ENCODE measurements at regions not wholly inside any gene's neighbourhood (a gene's known extent, or its start where the extent isn't known, plus 50 kb on each side); places are given as distances from the start of the nearest gene placed in this dataset.

GRCh38 chr7:85480666-85481065, 293.8 kb upstream of the SEMA3D start (continued):
- no peak for TF ChIP-seq SIN3A (IDR thresholded peaks at IDR 0.05; ENCODE audit: low read depth)
- TF ChIP-seq JUND (IDR thresholded peaks at IDR 0.05): no peak
- no peak for TF ChIP-seq CEBPB (IDR thresholded peaks at IDR 0.05; ENCODE audit: low read depth)
- no peak for TF ChIP-seq EZH2 (IDR thresholded peaks at IDR 0.05)
- no peak for TF ChIP-seq POLR2A (IDR thresholded peaks at IDR 0.05; ENCODE audit: borderline replicate concordance, extremely low read depth, insufficient read depth, insufficient read length)
- no peak for TF ChIP-seq POLR2AphosphoS5 (IDR thresholded peaks at IDR 0.05; ENCODE audit: low read depth, low read length)

- H2AFZ ChIP-seq (ENCODE audit: low read depth, low read length, poor library complexity, severe bottlenecking): no peak overlapping the region
- no peaks in the 10 kb centered on the region for H3K9me3 ChIP-seq (ENCODE audit: control insufficient read depth in 1 of 2, insufficient read depth in 1 of 2, low read depth in 1 of 2, low read length in 2 of 2)
- ATAC-seq (no peak), DNase-seq (ENCODE audit: low read depth, low spot score) (no peak)
- H4K20me1 ChIP-seq (ENCODE audit: insufficient read depth): no peaks in the 10 kb centered on the region
- H3K4me2 ChIP-seq (ENCODE audit: low read length): no peak overlapping the region
- no peaks in the 10 kb centered on the region for H3K4me1 ChIP-seq (ENCODE audit: control insufficient read depth in 1 of 2, insufficient read depth in 2 of 2, low read length in 2 of 2)
- no peaks in the 10 kb centered on the region for H3K36me3 ChIP-seq (ENCODE audit: control insufficient read depth in 1 of 2, insufficient read depth in 2 of 2, low read length in 2 of 2)
- H3K4me3 ChIP-seq (replicated peaks in 1 of 2; ENCODE audit: low read depth in 1 of 2, low read length in 2 of 2): no peak overlapping the region
- no peak overlapping the region for H3K9ac ChIP-seq (ENCODE audit: low read length)
- no peaks in the 10 kb centered on the region for H3K27me3 ChIP-seq (ENCODE audit: insufficient read depth, low read length)
- H3K9me2 ChIP-seq (ENCODE audit: insufficient read depth): no peaks in the 10 kb centered on the region
- no peaks in the 10 kb centered on the region for H3K79me2 ChIP-seq (ENCODE audit: insufficient read depth, low read length)
- TF ChIP-seq POLR2A (IDR thresholded peaks at IDR 0.05; ENCODE audit: borderline replicate concordance, extremely low read depth, insufficient read depth, insufficient read length) (no peak), SIN3A (IDR thresholded peaks at IDR 0.05; ENCODE audit: low read depth) (no peak), FOSL1 (IDR thresholded peaks at IDR 0.05; ENCODE audit: low read depth) (no peak), POLR2AphosphoS5 (IDR thresholded peaks at IDR 0.05; ENCODE audit: low read depth, low read length) (no peak)
- intact Hi-C loops (cut with micrococcal nuclease): no loop called here
- CTCF ChIA-PET: no interaction called here
- no peak overlapping the region for H3K27ac ChIP-seq (ENCODE audit: low read depth, low read length)
- RAD21 ChIA-PET (ENCODE audit: low non-redundant PET in 1 of 2, low total read pairs in 2 of 2, uncharacterized antibody in 2 of 2, unreplicated experiment in 2 of 2): no interaction called here
- POLR2A ChIA-PET: interaction anchor here (0.7 kb wide), 1 partner anchor 184 kb away, joined by 4 read pairs; no protein-coding TSS in a partner anchor
- BruUV-seq (replicated peaks): no TSS peak
These were observed 293.2 kb upstream of the SEMA3D start for GRCh38 chr7:85479918-85480643.

DNA sequence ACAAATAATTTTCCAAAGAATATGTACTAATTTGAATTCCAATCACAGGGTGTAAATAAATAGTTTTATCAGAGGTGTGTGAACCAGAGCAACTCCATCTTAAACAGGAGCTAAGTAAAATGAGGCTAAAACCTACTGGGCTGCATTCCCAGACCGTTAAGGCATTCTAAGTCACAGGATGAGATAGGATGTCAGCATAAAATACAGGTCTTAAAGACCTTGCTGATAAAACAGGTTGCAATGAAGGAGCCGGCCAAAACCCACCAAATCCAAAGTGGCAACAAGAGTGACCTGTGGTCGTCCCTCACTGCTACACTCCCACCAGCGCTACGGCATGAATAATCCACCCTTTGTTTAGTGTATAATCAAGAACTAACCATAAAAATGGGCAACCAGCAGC, 291.7 kb upstream of the SEMA3D start:
- ATAC-seq (no peak), DNase-seq (ENCODE audit: low read depth, low spot score) (no peak)
- intact Hi-C loops (cut with micrococcal nuclease): no loop called here
- no peaks in the 10 kb centered on the region for H3K27me3 ChIP-seq (ENCODE audit: insufficient read depth, low read length)
- BruUV-seq (replicated peaks): no TSS peak
- H3K27ac ChIP-seq (ENCODE audit: low read depth, low read length): no peak overlapping the region
- H2AFZ ChIP-seq (ENCODE audit: low read depth, low read length, poor library complexity, severe bottlenecking): no peak overlapping the region
- no peak overlapping the region for H3K4me3 ChIP-seq (replicated peaks in 1 of 2; ENCODE audit: low read depth in 1 of 2, low read length in 2 of 2)
- H3K4me1 ChIP-seq (ENCODE audit: control insufficient read depth in 1 of 2, insufficient read depth in 2 of 2, low read length in 2 of 2): no peaks in the 10 kb centered on the region
- H3K4me2 ChIP-seq (ENCODE audit: low read length): no peak overlapping the region
- RAD21 ChIA-PET (ENCODE audit: low non-redundant PET in 1 of 2, low total read pairs in 2 of 2, uncharacterized antibody in 2 of 2, unreplicated experiment in 2 of 2): no interaction called here
- no peaks in the 10 kb centered on the region for H3K36me3 ChIP-seq (ENCODE audit: control insufficient read depth in 1 of 2, insufficient read depth in 2 of 2, low read length in 2 of 2)
- no peak for TF ChIP-seq REST (IDR thresholded peaks at IDR 0.05; ENCODE audit: low read depth)
- TF ChIP-seq SIN3A (IDR thresholded peaks at IDR 0.05; ENCODE audit: low read depth): no peak
- TF ChIP-seq FOSL1 (IDR thresholded peaks at IDR 0.05; ENCODE audit: low read depth): no peak
- TF ChIP-seq YY1 (IDR thresholded peaks at IDR 0.05; ENCODE audit: extremely low read depth, insufficient replicate concordance, low read depth, low read length): no peak
- CTCF ChIA-PET: no interaction called here
- POLR2A ChIA-PET: no interaction called here
- H3K79me2 ChIP-seq (ENCODE audit: insufficient read depth, low read length): no peaks in the 10 kb centered on the region
- H3K9me2 ChIP-seq (ENCODE audit: insufficient read depth): no peaks in the 10 kb centered on the region
- H3K9me3 ChIP-seq (ENCODE audit: control insufficient read depth in 1 of 2, insufficient read depth in 1 of 2, low read depth in 1 of 2, low read length in 2 of 2): no peaks in the 10 kb centered on the region
- no peak overlapping the region for H3K9ac ChIP-seq (ENCODE audit: low read length)
- H4K20me1 ChIP-seq (ENCODE audit: insufficient read depth): no peaks in the 10 kb centered on the region
